DND-41 (cell line): ENCODE measurements at regions not wholly inside any gene's neighbourhood (a gene's known extent, or its start where the extent isn't known, plus 50 kb on each side); places are given as distances from the start of the nearest gene placed in this dataset.

Experiments
- EZH2 ChIP-seq: IDR thresholded peaks from 3 replicates; pipeline ENCODE4 v1.6.1; 2012; ENCODE audit warnings: borderline replicate concordance, low read depth, mild to moderate bottlenecking, moderate library complexity, low read length, inconsistent platforms; ENCODE audit not compliant: severe bottlenecking
- TF ChIP-seq, protein P1 (sequence below): IDR thresholded peaks from 2 replicates; pipeline ENCODE4 v1.5.1; 2012; ENCODE audit warnings: borderline replicate concordance, low read length, moderate library complexity, mild to moderate bottlenecking; ENCODE audit not compliant: poor library complexity, severe bottlenecking; ENCODE audit errors: extremely low read depth

DNA sequence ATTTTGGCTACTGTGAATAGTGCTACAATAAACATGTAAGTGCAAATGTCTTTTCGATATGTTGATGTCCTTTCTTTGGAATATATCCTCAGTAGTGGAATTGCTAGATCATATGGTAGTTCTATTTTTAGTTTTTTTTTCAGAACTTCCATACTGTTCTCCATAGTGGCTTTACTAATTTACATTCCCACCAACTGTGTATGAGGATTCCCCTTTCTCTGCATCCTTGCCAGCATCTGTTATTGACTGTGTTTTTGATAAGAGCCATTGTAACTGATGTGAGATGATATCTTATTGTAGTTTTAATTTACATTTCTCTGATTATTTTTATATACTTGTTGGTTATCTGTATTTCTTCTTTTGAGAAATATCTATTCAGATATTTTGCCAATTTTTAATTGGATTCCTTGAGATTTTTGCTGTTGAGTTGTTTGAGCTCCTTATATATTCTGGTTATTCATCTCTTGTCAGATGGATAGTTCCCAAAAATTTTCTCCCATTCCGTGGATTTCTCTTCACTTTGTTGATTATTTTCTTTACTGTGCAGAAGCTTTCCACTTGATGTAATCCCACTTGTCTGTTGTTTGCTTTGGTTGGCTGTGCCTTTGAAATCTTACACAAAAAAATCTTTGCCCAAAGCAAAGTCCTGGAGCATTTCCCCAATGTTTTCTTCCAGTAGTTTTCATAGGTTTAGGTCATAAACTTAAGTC is 532.3 kb downstream of the PID1 start:
- no peak for TF ChIP-seq EZH2
- TF ChIP-seq, protein P1, sequence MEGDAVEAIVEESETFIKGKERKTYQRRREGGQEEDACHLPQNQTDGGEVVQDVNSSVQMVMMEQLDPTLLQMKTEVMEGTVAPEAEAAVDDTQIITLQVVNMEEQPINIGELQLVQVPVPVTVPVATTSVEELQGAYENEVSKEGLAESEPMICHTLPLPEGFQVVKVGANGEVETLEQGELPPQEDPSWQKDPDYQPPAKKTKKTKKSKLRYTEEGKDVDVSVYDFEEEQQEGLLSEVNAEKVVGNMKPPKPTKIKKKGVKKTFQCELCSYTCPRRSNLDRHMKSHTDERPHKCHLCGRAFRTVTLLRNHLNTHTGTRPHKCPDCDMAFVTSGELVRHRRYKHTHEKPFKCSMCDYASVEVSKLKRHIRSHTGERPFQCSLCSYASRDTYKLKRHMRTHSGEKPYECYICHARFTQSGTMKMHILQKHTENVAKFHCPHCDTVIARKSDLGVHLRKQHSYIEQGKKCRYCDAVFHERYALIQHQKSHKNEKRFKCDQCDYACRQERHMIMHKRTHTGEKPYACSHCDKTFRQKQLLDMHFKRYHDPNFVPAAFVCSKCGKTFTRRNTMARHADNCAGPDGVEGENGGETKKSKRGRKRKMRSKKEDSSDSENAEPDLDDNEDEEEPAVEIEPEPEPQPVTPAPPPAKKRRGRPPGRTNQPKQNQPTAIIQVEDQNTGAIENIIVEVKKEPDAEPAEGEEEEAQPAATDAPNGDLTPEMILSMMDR: no peak
